GM12892 (cell line): ENCODE measurements at regions not wholly inside any gene's neighbourhood (a gene's known extent, or its start where the extent isn't known, plus 50 kb on each side); places are given as distances from the start of the nearest gene placed in this dataset.
"Not testable (repeated sequence)": the region's sequence is repeated elsewhere in the genome, so short reads cannot be mapped to it uniquely, and the experiment has no call there.

Source experiments
- POLR2A ChIP-seq: IDR thresholded peaks from 2 replicates; pipeline ENCODE4 v1.6.1; 2011; ENCODE audit warnings: low read depth, low read length, control low read depth
- POLR2AphosphoS5 ChIP-seq: IDR thresholded peaks from 2 replicates; pipeline ENCODE4 v1.6.1; 2011; ENCODE audit warnings: low read depth, low read length, control low read depth
- TAF1 ChIP-seq: IDR thresholded peaks from 2 replicates; pipeline ENCODE4 v1.6.1; 2011; ENCODE audit warnings: low read depth, mild to moderate bottlenecking, control low read depth, low read length, borderline replicate concordance

- not testable (repeated sequence) for TF ChIP-seq POLR2A, POLR2AphosphoS5, TAF1
Measured at GRCh38 chr15:30262142-30262460, 127.2 kb downstream of the GOLGA8T start.
